ENCODE measurements at regions not wholly inside any gene's neighbourhood (a gene's known extent, or its start where the extent isn't known, plus 50 kb on each side); places are given as distances from the start of the nearest gene placed in this dataset.

- TF ChIP-seq CTCF (IDR thresholded peaks at IDR 0.05; ENCODE audit: low read depth, low read length) (no peak), POLR2A (IDR thresholded peaks at IDR 0.05; ENCODE audit: extremely low read depth, insufficient read length) (no peak)
Observed at GRCh38 chr21:38661889-38662568, 143.7 kb upstream of the ETS2 start.
